Tibial artery (tissue), 4 donors: ENCODE measurements at regions not wholly inside any gene's neighbourhood (a gene's known extent, or its start where the extent isn't known, plus 50 kb on each side); places are given as distances from the start of the nearest gene placed in this dataset.

ENCODE experiments used
- DNase-seq, 2 donors: peaks; one replicate each; pipeline ENCODE4 v3.0.0-alpha.2; 2019
- H3K27ac ChIP-seq, 2 donors: fragments of 200-600 bp; sonication (generic) in 1 of 2; 1 replicate in 1 of 2; 2 replicates in 1 of 2; pipeline ENCODE4 v1.5.1; 2018 to 2019; ENCODE audit warnings: mild to moderate bottlenecking in 1 of 2
- H3K27me3 ChIP-seq, 2 donors: fragments of 200-600 bp; sonication (generic) in 1 of 2; one replicate each; pipeline versions ENCODE4 v1.5.1 to v1.6.0; 2016 to 2019
- H3K36me3 ChIP-seq, 3 donors: fragments of 200-600 bp; sonication (generic) in 2 of 3; one replicate each; pipeline ENCODE4 v1.5.1; 2016 to 2019; ENCODE audit warnings: mild to moderate bottlenecking in 2 of 3
- H3K4me1 ChIP-seq, 4 donors: fragments of 200-600 bp; sonication (generic) in 2 of 4; 1 replicate in 3 of 4; 2 replicates in 1 of 4; pipeline ENCODE4 v1.5.1; 2016 to 2019
- H3K4me3 ChIP-seq, 2 donors: fragments of 200-600 bp; sonication (generic) in 1 of 2; 1 replicate in 1 of 2; 2 replicates in 1 of 2; pipeline ENCODE4 v1.5.1; 2018 to 2019; ENCODE audit warnings: mild to moderate bottlenecking in 2 of 2
- H3K9me3 ChIP-seq, 3 donors: fragments of 200-600 bp; sonication (generic) in 1 of 3; one replicate each; pipeline ENCODE4 v1.5.1; 2016 to 2019
- intact Hi-C: fragments of 100-400 bp; cut with DNase I; formaldehyde crosslinking; loops from one replicate; pipeline ENCODE4 v1.15.0; 2023; ENCODE audit warnings: low total_unique reads
- TF ChIP-seq, protein P1 (sequence below), 2 experiments: fragments of 200-600 bp in 1 of 2; fragments of 450-650 bp in 1 of 2; IDR thresholded peaks; one replicate each; pipeline ENCODE4 v1.5.1; 2017 to 2019; ENCODE audit warnings: antibody characterized with exemption in 2 of 2, mild to moderate bottlenecking in 1 of 2, moderate library complexity in 1 of 2

DNA sequence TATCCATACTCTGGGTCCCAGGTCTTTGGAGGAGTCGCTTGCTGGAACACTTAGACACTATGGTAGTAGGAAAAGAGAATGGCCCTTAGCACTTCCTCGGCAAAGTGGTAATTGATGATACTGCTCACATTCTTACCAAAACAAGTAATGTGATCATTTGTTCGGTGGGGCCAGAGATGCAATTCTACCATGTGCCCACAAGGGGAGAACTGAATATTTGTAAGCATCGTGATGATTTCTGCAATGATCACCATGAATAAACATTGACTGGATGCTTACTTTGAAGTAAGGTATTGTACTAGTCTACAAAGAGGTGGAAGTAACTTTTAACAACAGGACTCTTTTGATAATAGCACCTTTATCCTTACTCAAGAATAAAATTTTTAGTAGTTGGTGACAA lies 109.7 kb downstream of the CD8B2 start:
- H3K9me3 ChIP-seq = no peaks in the 10 kb centered on the region
- intact Hi-C loops = no loop called here

DNA sequence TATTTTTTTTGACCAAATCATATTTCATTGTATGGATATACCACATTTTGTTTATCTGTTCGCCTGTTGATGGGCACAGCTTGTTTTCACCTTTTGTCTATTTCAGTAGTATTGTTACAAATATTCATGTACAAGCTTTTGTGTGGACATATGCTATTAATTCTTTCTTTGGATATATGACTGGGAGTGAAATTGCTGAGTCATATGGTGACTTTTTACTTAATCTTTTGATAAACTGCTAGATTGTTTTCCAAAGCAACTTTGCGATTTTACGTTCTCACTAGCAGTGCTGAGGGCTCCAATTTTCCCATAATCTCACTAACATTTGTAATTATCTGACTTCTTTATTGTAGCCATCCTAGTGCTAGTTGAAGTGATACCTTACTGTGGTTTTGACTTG lies 112.4 kb downstream of the CD8B2 start:
- TF ChIP-seq, protein P1, sequence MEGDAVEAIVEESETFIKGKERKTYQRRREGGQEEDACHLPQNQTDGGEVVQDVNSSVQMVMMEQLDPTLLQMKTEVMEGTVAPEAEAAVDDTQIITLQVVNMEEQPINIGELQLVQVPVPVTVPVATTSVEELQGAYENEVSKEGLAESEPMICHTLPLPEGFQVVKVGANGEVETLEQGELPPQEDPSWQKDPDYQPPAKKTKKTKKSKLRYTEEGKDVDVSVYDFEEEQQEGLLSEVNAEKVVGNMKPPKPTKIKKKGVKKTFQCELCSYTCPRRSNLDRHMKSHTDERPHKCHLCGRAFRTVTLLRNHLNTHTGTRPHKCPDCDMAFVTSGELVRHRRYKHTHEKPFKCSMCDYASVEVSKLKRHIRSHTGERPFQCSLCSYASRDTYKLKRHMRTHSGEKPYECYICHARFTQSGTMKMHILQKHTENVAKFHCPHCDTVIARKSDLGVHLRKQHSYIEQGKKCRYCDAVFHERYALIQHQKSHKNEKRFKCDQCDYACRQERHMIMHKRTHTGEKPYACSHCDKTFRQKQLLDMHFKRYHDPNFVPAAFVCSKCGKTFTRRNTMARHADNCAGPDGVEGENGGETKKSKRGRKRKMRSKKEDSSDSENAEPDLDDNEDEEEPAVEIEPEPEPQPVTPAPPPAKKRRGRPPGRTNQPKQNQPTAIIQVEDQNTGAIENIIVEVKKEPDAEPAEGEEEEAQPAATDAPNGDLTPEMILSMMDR (IDR thresholded peaks at IDR 0.05) = no peak
- Histone ChIP-seq H3K4me3 (no peak overlapping the region), H3K27me3 (no peaks in the 10 kb centered on the region), H3K36me3 (no peaks in the 10 kb centered on the region), H3K4me1 (no peaks in the 10 kb centered on the region), H3K9me3 (no peaks in the 10 kb centered on the region), H3K27ac (no peak overlapping the region)
- intact Hi-C loops = no loop called here
- no peak for DNase-seq

More for the DNA sequence above, 109.7 kb downstream of the CD8B2 start:
- no peaks in the 10 kb centered on the region for H3K36me3 ChIP-seq
- no peaks in the 10 kb centered on the region for H3K27me3 ChIP-seq
- no peak overlapping the region for H3K27ac ChIP-seq
- H3K4me3 ChIP-seq = no peak overlapping the region
- TF ChIP-seq, protein P1 (IDR thresholded peaks at IDR 0.05) = peak in 1 of 2 experiments; percentile 29
- H3K4me1 ChIP-seq = no peaks in the 10 kb centered on the region
- no peak for DNase-seq

DNA sequence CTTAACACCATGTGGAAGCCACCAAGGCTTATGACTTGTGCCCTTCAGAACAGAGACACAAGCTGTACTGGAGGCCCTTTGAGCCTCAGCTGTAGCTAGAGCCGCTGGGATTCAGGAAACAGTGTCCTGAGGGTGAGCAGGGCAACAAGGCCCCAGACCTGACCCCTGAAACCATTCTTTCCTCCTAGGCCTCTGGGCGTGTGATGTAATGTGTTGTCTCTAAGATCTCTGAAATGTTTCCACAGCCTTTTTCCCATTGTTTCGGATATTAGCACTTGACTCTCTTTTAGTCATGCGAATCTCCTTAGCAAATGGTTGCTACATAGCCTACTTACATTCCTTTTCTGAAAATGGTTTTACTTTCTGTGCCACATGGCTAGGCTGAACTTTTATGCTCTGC lies 114.9 kb downstream of the CD8B2 start:
- Histone ChIP-seq H3K4me1 (no peaks in the 10 kb centered on the region), H3K9me3 (no peaks in the 10 kb centered on the region), H3K27ac (no peak overlapping the region), H3K27me3 (no peaks in the 10 kb centered on the region), H3K36me3 (no peaks in the 10 kb centered on the region), H3K4me3 (no peak overlapping the region)
- DNase-seq = no peak
- intact Hi-C loops = no loop called here
- TF ChIP-seq, protein P1 (IDR thresholded peaks at IDR 0.05) = no peak

DNA sequence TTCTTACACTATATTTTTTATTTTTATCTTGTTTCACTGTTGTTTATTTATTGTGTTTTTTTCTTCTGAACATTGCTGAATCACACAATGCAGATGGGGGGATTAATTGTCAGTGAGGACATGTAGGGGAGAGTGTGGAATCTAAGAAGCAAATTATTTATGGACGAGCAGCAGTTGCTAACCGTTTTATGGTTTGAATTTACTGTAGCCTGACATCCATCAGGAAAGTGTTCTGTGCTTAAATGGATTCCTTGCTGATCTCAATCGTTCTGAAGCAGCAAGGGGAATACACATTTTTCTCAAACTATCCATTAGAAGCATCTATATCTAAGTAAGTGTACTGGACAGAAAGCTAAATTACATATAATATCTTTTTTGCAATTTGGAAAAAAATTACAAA lies 119.5 kb downstream of the CD8B2 start:
- no peaks in the 10 kb centered on the region for H3K4me1 ChIP-seq
- H3K27me3 ChIP-seq = no peaks in the 10 kb centered on the region
- DNase-seq = no peak
- TF ChIP-seq, protein P1 (IDR thresholded peaks at IDR 0.05) = no peak
- intact Hi-C loops = no loop called here
- H3K36me3 ChIP-seq = no peaks in the 10 kb centered on the region
- H3K27ac ChIP-seq = no peak overlapping the region
- H3K4me3 ChIP-seq = no peak overlapping the region
- H3K9me3 ChIP-seq = no peaks in the 10 kb centered on the region

DNA sequence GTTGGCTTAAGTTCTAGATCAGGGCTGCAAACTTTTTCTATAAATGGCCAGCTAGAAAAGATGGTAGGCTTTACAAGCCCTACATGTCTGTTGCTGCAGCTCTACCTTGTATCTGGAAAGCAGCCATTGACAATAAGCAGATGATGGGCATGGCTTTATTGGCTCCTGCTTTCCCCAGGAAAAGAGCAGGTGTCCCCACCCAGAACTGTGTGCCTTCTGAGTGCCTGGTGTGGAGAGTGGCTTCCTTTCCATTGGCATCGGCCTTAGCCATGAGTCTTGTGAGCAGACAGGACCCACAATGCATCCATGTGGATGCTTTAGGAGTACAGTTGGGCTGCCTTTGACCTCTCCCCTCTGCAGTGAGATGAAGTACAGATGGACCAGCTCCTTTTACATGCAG lies 120.2 kb downstream of the CD8B2 start:
- intact Hi-C loops = no loop called here
- TF ChIP-seq, protein P1 (IDR thresholded peaks at IDR 0.05) = no peak
- H3K4me3 ChIP-seq = no peak overlapping the region
- no peaks in the 10 kb centered on the region for H3K9me3 ChIP-seq
- no peak for DNase-seq
- H3K27me3 ChIP-seq = no peaks in the 10 kb centered on the region
- no peaks in the 10 kb centered on the region for H3K4me1 ChIP-seq
- H3K27ac ChIP-seq = no peak overlapping the region
- H3K36me3 ChIP-seq = no peaks in the 10 kb centered on the region

DNA sequence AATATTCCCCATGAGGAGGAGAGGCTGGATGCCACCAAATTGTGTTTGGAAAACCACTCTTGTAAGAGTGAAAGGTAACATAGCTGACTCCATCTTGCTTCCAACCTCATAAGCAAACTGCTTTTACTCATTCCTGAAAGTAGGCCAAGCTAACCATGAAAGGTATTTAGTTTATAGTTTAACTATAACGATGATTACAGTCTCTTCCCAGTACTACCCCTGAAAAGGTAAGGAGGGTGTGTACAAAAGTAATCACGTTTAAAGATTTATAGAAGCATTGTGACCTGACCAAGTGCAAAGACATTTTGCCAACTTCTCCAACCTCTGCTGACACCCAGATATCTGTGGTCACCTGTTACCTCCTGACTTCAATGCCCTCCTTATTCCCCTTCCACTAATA lies 122.6 kb downstream of the CD8B2 start:
- Histone ChIP-seq H3K4me3 (no peak overlapping the region), H3K9me3 (peaks cover 0 to 6% (median 0%) of the 10 kb centered on the region in 3 donors), H3K36me3 (no peaks in the 10 kb centered on the region), H3K4me1 (no peaks in the 10 kb centered on the region), H3K27me3 (no peaks in the 10 kb centered on the region), H3K27ac (no peak overlapping the region)
- no peak for DNase-seq
- intact Hi-C loops = no loop called here
- TF ChIP-seq, protein P1 (IDR thresholded peaks at IDR 0.05) = no peak
